GM21423 (cell line): ENCODE measurements at regions not wholly inside any gene's neighbourhood (a gene's known extent, or its start where the extent isn't known, plus 50 kb on each side); places are given as distances from the start of the nearest gene placed in this dataset.

Experiments used
- ATAC-seq: cut with Tn5 transposase; IDR thresholded peaks from one replicate; pipeline ENCODE4 v1.9.1; 2021; ENCODE audit warnings: mild to moderate bottlenecking, moderate library complexity; ENCODE audit not compliant: unreplicated experiment

DNA sequence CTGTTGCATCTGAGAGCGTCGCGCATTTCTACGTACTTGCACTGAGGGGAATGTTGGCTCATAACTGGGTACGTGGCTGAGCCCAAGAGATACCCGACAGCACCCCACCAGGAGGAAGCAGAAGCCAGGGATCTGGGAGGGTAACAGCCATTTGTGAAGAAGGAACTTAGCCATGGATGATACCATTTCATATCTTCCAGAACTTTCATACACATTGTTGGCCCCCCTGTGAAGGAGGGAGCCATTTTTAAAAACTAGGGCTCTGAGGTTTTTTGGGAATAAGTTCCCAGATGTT lies 101.4 kb upstream of the SLC44A1 start:
- no peak for ATAC-seq

DNA sequence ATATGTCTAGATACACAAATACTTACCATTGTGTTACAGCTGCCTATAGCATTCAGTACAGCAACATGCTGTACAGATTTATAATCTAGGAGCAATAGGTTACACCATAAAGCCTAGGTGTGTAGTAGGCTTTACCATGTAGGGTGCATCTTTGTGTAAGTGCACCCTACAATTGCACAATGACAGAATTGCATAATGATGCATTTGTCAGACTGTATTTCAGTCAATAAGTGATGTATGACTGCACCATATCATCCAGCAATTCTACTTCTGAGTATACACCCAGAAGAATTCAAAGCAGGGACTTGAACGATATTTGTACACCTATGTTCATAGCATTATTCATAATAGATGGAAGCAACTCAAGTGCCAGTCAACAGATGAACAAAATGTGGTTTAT lies 100.4 kb upstream of the SLC44A1 start:
- no peak for ATAC-seq

DNA sequence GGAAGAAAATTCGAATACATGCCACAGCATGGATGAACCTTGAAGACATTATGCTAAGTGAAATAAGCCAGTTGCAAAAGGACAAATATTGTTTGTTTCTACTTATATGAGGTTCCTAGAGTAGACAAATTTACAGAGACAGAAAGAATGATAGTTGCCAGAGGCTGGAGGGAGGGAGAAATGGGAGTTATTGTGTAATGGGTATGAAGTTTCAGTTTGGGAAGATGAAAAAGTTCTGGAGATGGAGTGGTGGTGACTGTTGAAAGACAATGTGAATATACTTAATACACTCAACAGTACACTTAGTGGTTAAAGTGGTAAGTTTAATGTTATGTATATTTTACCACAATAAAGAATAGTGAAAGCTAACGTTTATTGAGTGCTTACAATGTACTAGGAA lies 99.6 kb upstream of the SLC44A1 start:
- ATAC-seq = no peak

DNA sequence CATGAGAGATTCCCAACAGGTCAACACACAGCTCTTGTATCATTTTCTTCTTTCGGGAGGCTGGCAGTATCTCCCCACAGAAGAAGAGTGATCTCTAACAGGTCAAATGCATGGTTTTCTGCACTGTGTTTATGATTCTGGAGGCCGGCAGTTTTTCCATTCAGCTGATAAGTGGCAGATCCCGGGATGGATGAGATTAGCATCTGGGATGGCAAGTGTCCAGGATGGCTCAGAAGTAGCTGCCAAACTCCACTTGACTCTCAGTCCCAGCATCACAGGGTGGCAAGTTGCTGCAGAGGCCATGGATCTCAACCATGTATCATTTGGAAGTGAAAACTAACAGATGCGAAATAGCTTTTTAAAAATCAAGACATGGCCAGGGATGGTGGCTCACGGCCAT lies 97.8 kb upstream of the SLC44A1 start:
- no peak for ATAC-seq

DNA sequence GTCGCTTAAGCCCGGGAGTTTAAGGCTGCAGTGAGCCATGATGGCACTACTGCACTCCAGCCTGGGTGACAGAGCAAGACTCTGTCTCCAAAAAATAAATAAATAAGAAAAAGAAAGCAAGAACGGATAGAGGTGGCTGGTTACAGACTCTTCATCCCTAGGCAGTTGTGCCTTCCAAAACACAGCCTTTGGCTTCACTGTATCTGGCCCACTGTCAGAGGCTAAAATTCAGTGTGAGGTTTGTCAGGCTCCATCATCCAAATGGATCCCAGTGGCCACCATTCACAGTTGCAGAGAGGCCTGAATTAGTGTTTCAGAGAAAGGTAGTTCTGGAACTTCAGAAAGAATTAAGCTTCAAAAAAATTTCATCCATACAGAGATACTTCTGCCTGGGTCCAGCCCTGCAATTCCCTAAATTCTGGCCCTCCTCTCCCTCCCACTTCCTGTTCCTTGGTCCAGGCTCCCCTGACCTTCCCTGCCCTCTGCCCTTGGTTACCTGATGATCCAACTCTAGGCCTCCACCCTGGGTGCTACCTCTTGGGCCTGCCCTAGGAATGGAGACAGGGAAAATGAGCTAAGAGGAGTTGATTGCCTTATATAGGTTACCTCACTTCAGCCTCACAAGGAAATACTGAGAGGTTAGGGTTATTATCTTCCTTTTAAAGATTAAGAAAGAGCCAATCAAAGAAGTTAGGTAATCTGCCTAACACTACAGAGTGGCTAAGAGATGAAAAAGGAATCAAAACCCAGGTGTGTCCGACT lies 97.2 kb upstream of the SLC44A1 start:
- no peak for ATAC-seq

DNA sequence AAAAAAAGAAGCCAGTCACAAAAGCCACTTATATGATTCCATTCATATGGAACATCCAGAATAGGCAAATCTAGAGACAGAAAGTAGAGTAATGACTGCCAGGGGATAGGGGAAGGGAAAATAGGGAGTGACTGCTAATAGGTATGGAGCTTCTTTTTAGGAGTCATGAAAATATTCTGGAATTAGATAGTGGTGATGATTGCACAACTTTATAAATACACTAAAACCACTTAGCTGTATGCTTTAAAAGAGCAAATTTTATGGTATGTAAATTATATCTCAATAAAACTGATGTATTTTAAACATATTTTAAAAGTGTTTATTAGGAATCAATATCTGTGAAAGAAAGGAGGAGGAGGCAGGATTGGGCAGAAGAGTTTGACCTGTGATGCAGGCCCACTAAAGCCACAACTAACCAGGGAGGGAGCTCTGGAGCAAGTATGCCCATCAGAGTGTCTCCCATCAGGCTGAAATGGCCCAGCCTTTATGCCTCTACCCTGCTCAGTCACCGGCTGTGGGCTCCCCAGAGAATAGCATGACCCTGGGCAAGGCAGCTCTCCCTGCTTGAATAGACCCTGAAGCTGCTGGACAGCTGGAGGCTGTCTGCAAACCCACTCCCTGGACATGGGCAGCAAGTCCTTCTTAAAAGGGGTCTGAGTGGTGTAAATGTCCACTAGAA lies 96.0 kb upstream of the SLC44A1 start:
- ATAC-seq = no peak

DNA sequence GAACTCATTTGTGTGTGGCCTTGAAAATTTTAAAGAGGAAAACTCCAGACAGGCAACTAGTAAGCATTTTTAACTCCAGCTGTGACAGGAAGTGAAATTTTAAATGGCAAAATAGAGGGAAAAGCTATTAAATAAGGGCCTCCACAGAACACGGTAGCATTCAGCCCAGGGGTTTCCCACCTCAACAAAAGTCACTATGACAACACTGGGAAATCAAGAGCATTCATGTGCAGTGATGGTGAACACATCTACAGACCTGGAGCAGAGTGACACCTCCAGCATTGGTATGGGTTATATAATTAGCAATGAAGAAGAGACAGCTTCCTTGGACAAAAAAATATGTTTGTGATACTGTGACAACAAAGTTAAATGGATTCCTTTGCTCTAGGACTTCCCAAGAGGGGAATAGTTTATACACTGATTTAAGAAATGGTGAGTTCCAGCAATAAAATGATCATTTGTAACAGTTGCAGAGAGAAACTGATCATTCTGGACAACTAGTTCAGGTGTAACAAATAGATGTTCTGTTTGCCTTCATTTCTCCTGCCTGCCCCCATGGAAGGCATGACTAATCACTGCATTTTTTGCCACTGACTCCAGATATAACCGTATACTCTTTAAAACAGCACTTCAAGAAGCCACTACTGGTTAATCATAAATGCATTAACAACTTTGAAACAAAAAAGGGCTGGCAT lies 93.3 kb upstream of the SLC44A1 start:
- ATAC-seq = peak; percentile 58

DNA sequence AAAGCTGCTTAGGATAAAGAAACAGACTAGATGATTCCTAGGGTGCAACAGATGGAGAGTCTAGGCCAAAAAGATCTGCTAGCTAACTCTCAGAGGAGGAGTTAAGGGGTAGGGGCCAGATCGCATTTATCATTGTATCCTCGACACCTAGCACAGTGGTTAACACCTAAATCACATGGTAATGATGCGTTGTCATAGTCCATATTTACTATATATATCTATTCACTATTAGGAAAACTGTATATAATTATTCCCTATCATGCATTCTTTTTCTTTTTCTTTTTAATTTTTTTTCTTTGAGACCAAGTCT lies 92.8 kb upstream of the SLC44A1 start:
- no peak for ATAC-seq

DNA sequence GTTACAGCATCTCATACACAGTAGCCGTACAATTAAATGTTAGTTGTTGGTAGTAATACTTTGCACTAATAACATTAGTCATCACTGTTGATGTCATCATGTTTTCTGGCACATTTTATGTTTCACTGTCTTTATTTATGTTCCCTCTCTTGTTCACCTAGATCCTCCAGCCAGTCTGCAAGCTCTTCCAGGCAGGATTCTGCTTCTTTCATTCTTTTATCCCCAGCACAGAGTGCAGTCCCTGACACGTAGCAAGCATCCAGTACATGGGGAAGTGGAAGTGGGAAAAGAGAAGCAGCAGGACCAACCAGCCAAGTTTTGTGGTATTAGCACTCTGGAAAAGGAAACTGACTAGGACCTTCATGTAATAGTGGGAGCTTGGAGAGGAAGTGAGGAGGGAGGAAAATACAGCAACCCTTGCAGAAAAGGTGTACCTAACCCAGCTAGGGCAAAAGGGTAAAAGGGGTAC lies 89.7 kb upstream of the SLC44A1 start:
- ATAC-seq = no peak

DNA sequence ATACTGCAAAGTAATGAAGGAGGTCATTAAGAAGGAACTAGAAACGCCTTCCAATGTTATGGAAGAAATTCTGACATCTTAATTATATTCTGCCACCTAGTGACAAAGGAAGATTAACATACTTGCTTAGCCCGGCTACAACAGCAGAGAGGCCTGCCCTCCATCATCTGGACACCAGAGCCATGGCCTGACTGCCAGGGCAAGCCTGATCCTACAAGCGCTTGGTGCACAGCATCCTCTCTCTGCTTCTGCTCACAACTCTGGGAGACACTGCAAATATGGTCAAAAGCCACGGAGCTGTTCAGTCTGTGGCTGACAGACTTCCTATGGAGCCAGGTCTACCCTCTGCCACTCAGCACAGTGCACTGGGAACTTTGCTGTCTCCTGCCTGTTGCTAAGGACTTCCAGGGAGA lies 87.3 kb upstream of the SLC44A1 start:
- peak; percentile 73 for ATAC-seq

DNA sequence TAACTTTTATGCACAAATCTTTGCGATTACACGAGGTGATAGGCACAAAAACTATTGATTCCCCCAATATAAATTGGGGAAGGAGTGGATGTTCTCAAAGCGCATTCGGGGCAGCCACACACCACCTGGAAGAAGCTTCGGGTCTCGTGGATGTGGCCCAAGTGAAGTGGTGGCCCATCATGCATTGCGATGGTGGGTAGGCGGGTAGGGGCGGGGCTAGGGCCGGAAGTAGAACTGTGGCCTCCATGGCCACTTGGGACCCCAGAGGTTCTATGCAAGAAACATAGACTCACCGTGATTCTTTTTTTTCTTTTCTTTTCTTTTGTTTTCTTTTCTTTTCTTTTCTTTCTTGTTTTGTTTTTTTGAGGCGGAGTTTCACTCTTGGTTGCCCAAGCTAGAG lies 86.4 kb upstream of the SLC44A1 start:
- no peak for ATAC-seq

DNA sequence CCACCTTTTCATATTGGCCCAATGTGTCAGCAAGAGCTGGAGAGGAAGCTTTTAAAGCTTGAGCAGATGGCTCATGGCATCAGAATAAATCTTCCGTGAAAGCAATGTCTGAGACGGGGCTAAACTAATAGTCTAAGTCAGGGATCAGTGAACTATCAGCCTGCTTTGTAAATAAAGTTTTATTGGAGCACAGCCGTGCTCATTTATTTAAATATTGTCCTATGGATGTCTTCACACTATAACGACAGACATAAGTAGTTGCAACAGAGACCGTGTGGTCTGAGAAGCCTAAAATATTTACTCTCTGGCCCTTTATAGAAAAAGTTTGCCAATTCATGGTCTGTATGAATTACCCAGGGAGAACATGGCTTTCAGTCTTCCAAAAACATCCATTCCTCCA lies 85.6 kb upstream of the SLC44A1 start:
- ATAC-seq = no peak

DNA sequence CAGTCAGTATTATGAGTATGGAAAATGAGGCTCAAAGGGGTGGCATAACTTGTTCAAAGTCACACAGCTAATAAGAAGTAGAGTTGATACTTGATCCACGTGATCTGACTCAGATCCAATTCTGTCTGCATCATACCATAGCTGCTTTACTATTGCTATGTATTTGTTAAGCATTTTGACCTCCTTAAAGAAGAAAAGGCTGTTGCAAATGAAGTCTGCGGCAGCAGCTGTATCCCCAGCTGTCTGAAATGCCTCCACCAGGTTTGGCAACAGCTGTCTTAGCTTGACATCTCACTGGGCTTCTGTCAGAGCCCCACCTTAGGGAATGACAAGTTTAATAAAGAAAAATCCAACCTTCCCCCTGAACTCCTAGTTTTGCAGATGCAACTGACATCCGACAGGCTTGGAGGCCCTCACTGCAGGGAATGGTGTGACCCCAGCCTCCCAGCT lies 75.6 kb upstream of the SLC44A1 start:
- ATAC-seq = no peak

DNA sequence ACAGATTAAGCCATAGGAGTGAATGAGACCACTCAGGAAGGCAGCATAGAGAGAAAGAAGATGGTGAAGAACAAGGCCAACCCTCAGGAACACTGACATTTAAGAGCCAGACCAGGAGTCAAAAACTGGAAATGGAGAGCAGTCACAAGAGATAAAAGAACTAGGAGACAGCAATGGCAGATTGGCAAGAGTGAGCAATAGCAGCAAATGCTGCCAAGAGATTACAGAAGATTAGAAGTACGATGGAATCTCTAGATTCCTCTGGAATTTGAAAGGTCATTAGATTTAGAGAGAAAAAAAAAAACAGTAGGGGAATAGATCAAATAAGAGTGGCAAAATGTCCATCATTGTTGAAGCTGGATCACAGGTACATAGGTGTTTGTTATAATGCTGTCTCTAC lies 73.4 kb upstream of the SLC44A1 start:
- no peak for ATAC-seq

DNA sequence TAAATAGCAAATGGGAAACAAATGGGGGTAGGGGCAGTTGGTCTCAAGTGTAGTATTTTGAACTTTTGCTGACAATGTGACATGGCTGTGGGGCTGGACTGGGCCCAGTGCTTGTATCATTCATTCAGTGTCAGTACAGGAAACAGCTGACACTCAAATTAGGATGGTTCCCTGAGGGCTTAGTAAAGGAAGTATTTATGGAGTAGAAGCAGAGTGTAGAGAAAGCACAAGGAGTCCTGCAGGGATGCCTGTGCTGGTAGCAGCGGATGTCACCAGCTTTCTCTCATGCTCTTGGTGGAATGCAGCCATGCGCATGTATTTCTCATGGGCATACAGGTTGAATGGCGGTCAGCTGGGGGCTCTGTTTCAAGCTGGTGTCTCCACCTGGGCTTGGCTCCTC lies 72.9 kb upstream of the SLC44A1 start:
- no peak for ATAC-seq

DNA sequence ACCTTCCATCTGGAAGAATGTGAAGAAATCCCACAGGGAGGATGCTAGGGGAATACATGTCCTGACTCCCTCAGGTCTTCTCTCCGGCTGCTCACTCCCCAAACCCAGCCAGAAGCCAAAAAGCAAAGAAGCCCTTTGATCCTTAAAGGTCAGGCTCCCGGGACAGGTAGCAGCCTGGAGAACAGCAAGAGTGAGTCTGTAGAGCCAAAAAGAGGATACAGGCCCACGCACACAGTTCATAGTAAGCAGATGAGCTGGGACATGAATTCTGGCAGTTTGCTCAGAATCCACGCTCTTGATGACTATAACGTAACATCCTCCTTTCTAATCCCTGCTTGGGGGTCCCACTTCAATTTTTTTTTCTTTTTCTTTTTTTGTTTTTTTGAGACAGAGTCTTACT lies 72.0 kb upstream of the SLC44A1 start:
- ATAC-seq = no peak

DNA sequence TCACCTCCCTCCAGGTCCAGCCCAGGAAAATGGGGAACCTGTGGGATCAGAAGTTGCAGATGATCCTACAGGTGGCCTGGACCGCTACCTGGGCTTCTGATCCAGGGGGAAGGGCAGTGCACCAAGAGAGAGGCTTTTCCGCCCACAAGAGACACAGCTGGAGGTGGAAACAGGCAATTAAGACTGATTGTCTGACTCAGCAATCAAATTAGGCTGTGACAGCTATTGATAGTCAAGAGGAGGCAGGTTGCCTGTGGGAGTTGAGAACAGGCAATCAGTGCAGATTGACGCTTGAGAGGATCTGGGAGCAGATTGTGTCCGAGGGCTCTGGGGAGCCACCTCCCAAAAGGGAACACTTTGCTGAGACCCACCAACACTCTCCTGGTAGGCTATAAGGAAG lies 71.1 kb upstream of the SLC44A1 start:
- ATAC-seq = no peak

DNA sequence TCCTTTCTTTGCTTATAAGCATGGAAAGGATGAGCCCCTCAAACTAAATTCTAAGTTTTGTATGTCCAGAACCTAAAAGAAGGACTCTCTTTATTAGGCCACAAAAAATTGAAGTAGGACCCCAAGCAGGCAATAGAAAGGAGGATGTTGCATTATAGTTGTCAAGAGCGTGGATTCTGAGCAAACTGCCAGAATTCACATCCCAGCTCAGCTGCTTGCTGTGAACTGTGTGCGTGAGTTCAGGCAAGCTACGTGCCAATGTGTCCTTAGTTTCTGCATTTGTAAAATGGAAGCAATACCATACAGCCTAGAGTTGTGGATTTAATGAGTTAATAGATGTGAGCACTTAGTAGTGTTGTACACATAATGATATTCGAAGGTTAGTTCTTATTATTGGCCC lies 70.6 kb upstream of the SLC44A1 start:
- no peak for ATAC-seq

DNA sequence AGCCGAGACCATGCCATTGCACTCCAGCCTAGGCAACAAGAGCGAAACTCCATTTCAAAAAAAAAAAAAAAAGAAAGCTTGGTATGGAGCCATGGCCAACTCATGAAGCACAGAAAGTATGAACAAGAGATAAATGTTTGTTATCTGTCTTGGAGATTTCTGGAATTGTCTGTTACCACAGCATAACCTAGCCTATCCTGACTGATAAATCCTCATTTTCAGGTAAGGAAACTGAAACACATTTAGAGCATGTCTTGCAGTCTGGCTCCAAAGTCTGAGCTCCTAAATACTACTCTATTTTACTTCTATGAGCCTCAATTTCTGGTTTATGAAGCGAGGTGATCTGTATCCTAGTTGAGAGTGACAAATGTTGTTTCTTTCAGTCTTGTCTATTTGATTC lies 68.3 kb upstream of the SLC44A1 start:
- no peak for ATAC-seq

DNA sequence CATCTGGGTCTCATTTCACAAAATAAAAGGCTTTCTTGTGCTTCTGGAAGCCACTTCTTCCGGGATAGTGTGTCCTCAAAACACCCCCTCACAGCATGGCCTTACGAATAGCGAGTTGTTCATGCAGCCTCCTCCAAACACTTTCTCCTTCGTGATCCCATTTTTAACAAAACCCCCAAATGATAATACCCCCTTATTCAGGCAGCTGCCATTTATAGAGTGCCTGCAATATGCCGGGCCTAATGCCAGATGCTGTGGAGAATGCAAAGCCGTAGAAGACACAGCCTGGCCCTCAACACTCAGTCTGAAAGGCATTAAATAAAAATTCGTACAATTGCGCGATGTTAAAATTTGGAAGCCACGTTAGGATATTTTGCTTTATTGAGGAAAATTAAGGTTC lies 66.4 kb upstream of the SLC44A1 start:
- no peak for ATAC-seq

DNA sequence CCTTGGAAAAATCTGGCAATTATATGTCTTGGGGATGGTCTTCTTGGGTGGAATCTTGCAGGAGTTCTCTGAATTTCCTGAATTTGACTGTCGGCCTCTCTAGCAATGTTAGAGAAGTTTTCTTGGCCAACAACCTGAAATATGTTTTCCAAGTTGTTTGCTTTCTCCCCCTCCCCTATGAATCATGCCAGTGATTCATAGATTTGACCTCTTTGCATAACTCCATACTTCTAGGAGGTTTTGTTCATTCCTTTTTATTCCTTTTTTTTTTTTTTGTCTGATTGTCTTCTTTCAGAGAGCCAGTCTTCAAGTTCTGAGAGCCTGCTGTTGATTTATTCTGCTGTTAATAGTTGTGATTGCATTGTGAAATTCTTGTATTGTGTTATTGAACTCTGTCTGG lies 56.7 kb upstream of the SLC44A1 start:
- no peak for ATAC-seq

DNA sequence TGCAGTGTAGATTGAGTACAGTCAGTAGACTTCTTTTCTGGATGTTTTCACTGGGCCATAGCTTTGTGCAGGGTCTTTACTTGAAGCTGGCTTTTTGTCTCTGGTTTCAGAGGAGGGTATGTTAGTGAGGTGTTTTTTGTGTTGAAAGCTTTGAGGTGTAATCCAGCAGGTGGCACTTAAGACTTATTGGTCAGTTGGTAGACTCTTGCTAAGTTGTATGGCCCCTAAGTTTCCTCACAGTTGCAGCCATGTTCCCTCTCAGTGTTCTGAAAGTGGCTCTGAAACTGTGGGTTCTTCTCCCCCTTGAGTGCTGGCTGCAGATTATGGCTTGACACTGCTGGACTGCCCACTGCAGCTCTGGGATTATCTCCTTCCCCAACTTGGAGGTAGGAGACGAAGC lies 55.7 kb upstream of the SLC44A1 start:
- no peak for ATAC-seq
